H1 (cell line): ENCODE measurements at regions not wholly inside any gene's neighbourhood (a gene's known extent, or its start where the extent isn't known, plus 50 kb on each side); places are given as distances from the start of the nearest gene placed in this dataset.

Experiments used
- CTCF ChIA-PET: fragments of 300-600 bp; sonication (Branson Sonifier 250); formaldehyde crosslinking; loops from one replicate; lab custom pipeline; 2021; ENCODE audit not compliant: partially characterized antibody; lab: Charles Lee
- POLR2A ChIA-PET: fragments of 300-600 bp; sonication (Branson Sonifier 250); formaldehyde crosslinking; loops from one replicate; lab custom pipeline; 2021; ENCODE audit warnings: inconsistent platforms; ENCODE audit not compliant: partially characterized antibody; lab: Charles Lee
- DNase-seq, 2 experiments: peaks; one replicate each; pipeline versions ENCODE4 v3.0.0 to v3.0.0-alpha.2; 2010 to 2022; ENCODE audit warnings: low spot score in 2 of 2, low read depth in 1 of 2, mixed read lengths in 1 of 2
- FAIRE-seq: peaks from 2 replicates; lab custom pipeline; 2011; peaks lifted over from hg19 to GRCh38; lab: Jason Lieb, UNC
- H2AFZ ChIP-seq: 2 replicates; pipeline ENCODE4 v1.8.1; 2012; ENCODE audit warnings: low read length, inconsistent platforms
- H2AK5ac ChIP-seq: 2 replicates; pipeline ENCODE4 v1.6.1; 2013; ENCODE audit warnings: low read depth, low read length
- H2BK120ac ChIP-seq: replicated peaks from 2 replicates; pipeline ENCODE3; 2013; ENCODE audit warnings: low read depth, low read length, inconsistent platforms
- H2BK12ac ChIP-seq: 2 replicates; pipeline ENCODE4 v1.6.1; 2013; ENCODE audit warnings: low read depth, low read length
- H2BK15ac ChIP-seq: 2 replicates; pipeline ENCODE4 v1.6.1; 2013; ENCODE audit warnings: low read length
- H2BK20ac ChIP-seq: 2 replicates; pipeline ENCODE4 v1.6.1; 2013; ENCODE audit warnings: low read length
- H2BK5ac ChIP-seq: 2 replicates; pipeline ENCODE4 v1.6.1; 2013; ENCODE audit warnings: low read depth, low read length
- H3K14ac ChIP-seq: 2 replicates; pipeline ENCODE4 v1.6.1; 2013; ENCODE audit warnings: inconsistent platforms; ENCODE audit not compliant: insufficient read length
- H3K18ac ChIP-seq: 2 replicates; pipeline ENCODE4 v1.6.1; 2013; ENCODE audit warnings: low read length; ENCODE audit errors: extremely low read depth
- H3K23ac ChIP-seq: 2 replicates; pipeline ENCODE4 v1.6.1; 2013; ENCODE audit warnings: inconsistent platforms; ENCODE audit not compliant: insufficient read length
- H3K23me2 ChIP-seq: 2 replicates; pipeline ENCODE4 v1.6.1; 2013; ENCODE audit warnings: low read depth, low read length
- H3K27ac ChIP-seq: 2 replicates; pipeline ENCODE4 v1.6.1; 2011; ENCODE audit warnings: low read depth, low read length, inconsistent platforms
- H3K27me3 ChIP-seq, 4 experiments: replicated peaks in 1 of 4; 1 replicate in 1 of 4; 2 replicates in 3 of 4; pipeline versions ENCODE4 v1.6.1 to v1.8.1; 2011 to 2013; ENCODE audit warnings: low read length in 3 of 4, mild to moderate bottlenecking in 3 of 4, inconsistent platforms in 2 of 4, mixed read lengths in 2 of 4, moderate library complexity in 1 of 4; ENCODE audit not compliant: control insufficient read depth in 3 of 4, insufficient read depth in 3 of 4; ENCODE audit errors: extremely low read depth in 1 of 4
- H3K36me3 ChIP-seq, 4 experiments: 2 replicates each; pipeline versions ENCODE4 v1.6.1 to v1.8.1; 2011 to 2013; ENCODE audit warnings: mild to moderate bottlenecking in 4 of 4, low read length in 3 of 4, moderate library complexity in 2 of 4, control low read depth in 1 of 4, inconsistent platforms in 1 of 4; ENCODE audit not compliant: insufficient read depth in 4 of 4, control insufficient read depth in 2 of 4
- H3K4ac ChIP-seq: replicated peaks from 2 replicates; pipeline ENCODE3; 2013; ENCODE audit warnings: low read length, low read depth, mixed read lengths, inconsistent platforms; ENCODE audit not compliant: insufficient read length
- H3K4me1 ChIP-seq, 4 experiments: replicated peaks in 1 of 4; 1 replicate in 1 of 4; 2 replicates in 3 of 4; pipeline versions ENCODE4 v1.6.1 to v1.8.1; 2011 to 2013; ENCODE audit warnings: low read length in 3 of 4, inconsistent platforms in 2 of 4, mixed read lengths in 1 of 4; ENCODE audit not compliant: insufficient read depth in 4 of 4, control insufficient read depth in 3 of 4
- H3K4me2 ChIP-seq, 2 experiments: 2 replicates each; pipeline versions ENCODE4 v1.6.1 to v1.8.1; 2011 to 2013; ENCODE audit warnings: low read depth in 2 of 2, low read length in 2 of 2, control low read depth in 1 of 2, inconsistent platforms in 1 of 2, mild to moderate bottlenecking in 1 of 2; ENCODE audit not compliant: insufficient read depth in 1 of 2
- H3K4me3 ChIP-seq, 4 experiments: fragments of 200-600, 300-600 bp in 1 of 4; sonication (generic), shearing (Covaris generic), sonication (Bioruptor Twin) in 1 of 4; 2 replicates each; pipeline versions ENCODE4 v1.5.1 to v1.8.1; 2011 to 2016; ENCODE audit warnings: low read length in 4 of 4, low read depth in 3 of 4, control low read depth in 2 of 4, inconsistent platforms in 2 of 4, mild to moderate bottlenecking in 2 of 4, mixed read lengths in 1 of 4, moderate library complexity in 1 of 4; ENCODE audit not compliant: insufficient read depth in 2 of 4; ENCODE audit errors: extremely low read depth in 1 of 4
- H3K56ac ChIP-seq: replicated peaks from 2 replicates; pipeline ENCODE3; 2013; ENCODE audit warnings: low read depth, mild to moderate bottlenecking, mixed read lengths, low read length, inconsistent platforms; ENCODE audit not compliant: insufficient read length
- H3K79me1 ChIP-seq: 2 replicates; pipeline ENCODE4 v1.6.1; 2013; ENCODE audit warnings: low read depth, low read length, control low read depth
- H3K79me2 ChIP-seq, 2 experiments: 2 replicates each; pipeline versions ENCODE4 v1.6.1 to v1.8.1; 2012 to 2013; ENCODE audit warnings: low read length in 2 of 2, mild to moderate bottlenecking in 2 of 2, inconsistent platforms in 1 of 2; ENCODE audit not compliant: insufficient read depth in 2 of 2, control insufficient read depth in 1 of 2
- H3K9ac ChIP-seq, 4 experiments: replicated peaks in 1 of 4; 1 replicate in 1 of 4; 2 replicates in 3 of 4; pipeline versions ENCODE4 v1.6.1 to v1.8.1; 2011 to 2013; ENCODE audit warnings: low read depth in 3 of 4, low read length in 3 of 4, control low read depth in 2 of 4, mild to moderate bottlenecking in 2 of 4, moderate library complexity in 2 of 4, inconsistent platforms in 1 of 4; ENCODE audit errors: extremely low read depth in 1 of 4
- H3K9me3 ChIP-seq, 2 experiments: 2 replicates each; pipeline versions ENCODE4 v1.6.1 to v1.8.1; 2012 to 2013; ENCODE audit warnings: mild to moderate bottlenecking in 2 of 2, moderate library complexity in 2 of 2, control low read depth in 1 of 2, inconsistent platforms in 1 of 2, low read depth in 1 of 2, low read length in 1 of 2, mixed read lengths in 1 of 2; ENCODE audit not compliant: insufficient read depth in 2 of 2
- H4K20me1 ChIP-seq, 2 experiments: replicated peaks in 1 of 2; 2 replicates each; pipeline versions ENCODE3 to v1.8.1; 2011 to 2013; ENCODE audit warnings: inconsistent platforms in 2 of 2, low read length in 2 of 2, mild to moderate bottlenecking in 1 of 2; ENCODE audit not compliant: insufficient read depth in 2 of 2, control insufficient read depth in 1 of 2
- H4K5ac ChIP-seq: 2 replicates; pipeline ENCODE4 v1.6.1; 2013; ENCODE audit warnings: low read length, low read depth, mixed read lengths, inconsistent platforms; ENCODE audit not compliant: insufficient read length
- H4K8ac ChIP-seq: 2 replicates; pipeline ENCODE4 v1.8.0; 2013; ENCODE audit warnings: mild to moderate bottlenecking, moderate library complexity, low read length, inconsistent platforms; ENCODE audit not compliant: insufficient read depth; ENCODE audit errors: extremely low read depth
- H4K91ac ChIP-seq: replicated peaks from 2 replicates; pipeline ENCODE3; 2013; ENCODE audit warnings: low read length, mixed read lengths, inconsistent platforms; ENCODE audit not compliant: insufficient read length
- CHD1 ChIP-seq: IDR thresholded peaks from 2 replicates; pipeline ENCODE4 v1.6.1; 2012; ENCODE audit warnings: low read depth, low read length, improper control_type of control experiment
- WGBS, 2 experiments: shearing (Covaris generic) in 1 of 2; methylation state at CpG; one replicate each; pipeline versions ENCODE4 v1.1.6 to v1.1.7; 2013 to 2015; ENCODE audit warnings: low lambda C conversion rate in 2 of 2, mixed read lengths in 2 of 2, inconsistent platforms in 1 of 2, low coverage in 1 of 2, missing lambda C conversion rate in 1 of 2; ENCODE audit not compliant: insufficient replicate concordance in 2 of 2, insufficient coverage in 1 of 2, insufficient read length in 1 of 2; ENCODE audit errors: extremely low coverage in 1 of 2, missing lambda C conversion rate in 1 of 2; 5-methylcytosine and 5-hydroxymethylcytosine counted together

DNA sequence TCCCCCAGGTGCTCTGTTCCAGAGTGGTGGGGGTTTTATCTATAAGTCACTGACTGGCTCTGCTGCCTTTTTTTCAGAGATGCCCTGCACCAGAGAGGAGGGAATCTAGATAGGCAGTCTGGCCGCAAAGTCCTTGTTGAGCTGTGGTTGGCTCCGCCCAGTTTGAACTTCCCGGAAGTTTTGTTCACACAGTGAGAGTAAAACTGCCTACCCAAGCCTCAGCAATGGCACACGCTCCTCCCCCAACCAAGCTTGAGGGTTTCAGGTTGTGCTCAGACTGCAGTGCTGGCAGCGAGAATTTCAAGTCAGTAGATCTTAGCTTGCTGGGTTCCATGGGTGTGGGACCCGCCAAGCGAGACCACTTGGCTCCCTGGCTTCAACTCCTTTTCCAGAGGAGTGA lies 1428.6 kb downstream of the MAT2B start:
- POLR2A ChIA-PET: no interaction called here
- TF ChIP-seq CHD1: no peak

More for the DNA sequence above, 1428.6 kb downstream of the MAT2B start:
- no peak overlapping the region for H2BK5ac ChIP-seq
- no peaks in the 10 kb centered on the region for H3K27me3 ChIP-seq
- no peak overlapping the region for H3K4me2 ChIP-seq
- no peak overlapping the region for H3K27ac ChIP-seq
- FAIRE-seq (no peak), DNase-seq (no peak)
- no peak overlapping the region for H2BK120ac ChIP-seq
- H2BK15ac ChIP-seq: no peak overlapping the region
- H3K36me3 ChIP-seq: no peaks in the 10 kb centered on the region
- no peak overlapping the region for H3K4ac ChIP-seq
- no peak overlapping the region for H4K8ac ChIP-seq
- no peak overlapping the region for H3K14ac ChIP-seq
- no peak overlapping the region for H2BK12ac ChIP-seq
- H3K56ac ChIP-seq: no peak overlapping the region
- H2BK20ac ChIP-seq: no peak overlapping the region
- H3K79me1 ChIP-seq: no peaks in the 10 kb centered on the region
- no peak overlapping the region for H4K91ac ChIP-seq
- H3K4me1 ChIP-seq: 0 out of 7 replicates have a peak, but pooled peaks cover 0 to 2% (median 0%) of the 10 kb centered on the region in 4 experiments
- H3K79me2 ChIP-seq: no peaks in the 10 kb centered on the region
- no peak overlapping the region for H3K4me3 ChIP-seq
- H3K23ac ChIP-seq: no peak overlapping the region
- no peak overlapping the region for H3K18ac ChIP-seq
- H3K9ac ChIP-seq: no peak overlapping the region
- H4K20me1 ChIP-seq: no peaks in the 10 kb centered on the region
- H2AFZ ChIP-seq: 0 out of 2 replicates have a peak overlapping the region, but pooled peaks have one; percentile 71
- no peaks in the 10 kb centered on the region for H3K9me3 ChIP-seq
- no peak overlapping the region for H2AK5ac ChIP-seq
- WGBS, 2 experiments: 91% methylated on average over 7 of the region's 7 CpGs; no CpG with 5 or more reads in 1 of the 2 experiments
- CTCF ChIA-PET: interaction anchor here (0.6 to 1.1 kb wide), 2 partner anchors 12 to 1310 kb away, joined by 3 read pairs; no protein-coding TSS in a partner anchor
- no peak overlapping the region for H4K5ac ChIP-seq
- H3K23me2 ChIP-seq: no peaks in the 10 kb centered on the region
